ENCODE measurements at regions not wholly inside any gene's neighbourhood (a gene's known extent, or its start where the extent isn't known, plus 50 kb on each side); places are given as distances from the start of the nearest gene placed in this dataset.

- Histone ChIP-seq H3K9me3 (ENCODE audit: control insufficient read depth in 4 of 4, insufficient read depth in 3 of 4, low read length in 3 of 4) (peaks cover 0 to 10% (median 0%) of the 10 kb centered on the region in 4 donors), H3K9ac (ENCODE audit: insufficient read depth in 1 of 2, low read length in 2 of 2) (no peak overlapping the region), H3K27me3 (ENCODE audit: control insufficient read depth in 3 of 3, insufficient read depth in 3 of 3, low read length in 2 of 3) (no peaks in the 10 kb centered on the region), H3K36me3 (ENCODE audit: control insufficient read depth in 4 of 4, insufficient read depth in 4 of 4, low read length in 4 of 4) (no peaks in the 10 kb centered on the region), H3K27ac (ENCODE audit: low read depth in 1 of 2, low read length in 1 of 2) (no peak overlapping the region), H3K4me1 (ENCODE audit: control insufficient read depth in 5 of 5, insufficient read depth in 5 of 5, low read length in 5 of 5) (no peaks in the 10 kb centered on the region), H3K4me3 (no peak overlapping the region)
- ATAC-seq (ENCODE audit: insufficient read depth, low FRiP score) (no peak), DNase-seq (no peak)
- 85 to 89% methylated on average over 13 of the region's 13 CpGs for WGBS, 2 donors
- TF ChIP-seq CTCF (IDR thresholded peaks at IDR 0.05; ENCODE audit: control extremely low read depth, extremely low read depth), result no peak
These were observed 61.3 kb upstream of the EPHA6 start for GRCh38 chr3:96753124-96753523.

GRCh38 chr3:96754128-96754527 is 60.3 kb upstream of the EPHA6 start:
- no peak overlapping the region for H3K9ac ChIP-seq (ENCODE audit: insufficient read depth in 1 of 2, low read length in 2 of 2)
- ATAC-seq (ENCODE audit: insufficient read depth, low FRiP score) (no peak), DNase-seq (no peak)
- H3K4me1 ChIP-seq (ENCODE audit: control insufficient read depth in 5 of 5, insufficient read depth in 5 of 5, low read length in 5 of 5), result no peaks in the 10 kb centered on the region
- H3K9me3 ChIP-seq (ENCODE audit: control insufficient read depth in 4 of 4, insufficient read depth in 3 of 4, low read length in 3 of 4), result peaks cover 0 to 10% (median 0%) of the 10 kb centered on the region in 4 donors
- H3K27ac ChIP-seq (ENCODE audit: low read depth in 1 of 2, low read length in 1 of 2), result no peak overlapping the region
- no peak for TF ChIP-seq CTCF (IDR thresholded peaks at IDR 0.05; ENCODE audit: control extremely low read depth, extremely low read depth)
- no peaks in the 10 kb centered on the region for H3K27me3 ChIP-seq (ENCODE audit: control insufficient read depth in 3 of 3, insufficient read depth in 3 of 3, low read length in 2 of 3)
- H3K36me3 ChIP-seq (ENCODE audit: control insufficient read depth in 4 of 4, insufficient read depth in 4 of 4, low read length in 4 of 4), result no peaks in the 10 kb centered on the region
- WGBS, 2 donors, result 76 to 86% methylated on average over 5 of the region's 5 CpGs
- no peak overlapping the region for H3K4me3 ChIP-seq

- 72 to 82% methylated on average over 4 of the region's 4 CpGs for WGBS, 2 donors
- Histone ChIP-seq H3K36me3 (ENCODE audit: control insufficient read depth in 4 of 4, insufficient read depth in 4 of 4, low read length in 4 of 4) (no peaks in the 10 kb centered on the region), H3K4me3 (no peak overlapping the region), H3K4me1 (ENCODE audit: control insufficient read depth in 5 of 5, insufficient read depth in 5 of 5, low read length in 5 of 5) (no peaks in the 10 kb centered on the region), H3K27me3 (ENCODE audit: control insufficient read depth in 3 of 3, insufficient read depth in 3 of 3, low read length in 2 of 3) (no peaks in the 10 kb centered on the region), H3K27ac (ENCODE audit: low read depth in 1 of 2, low read length in 1 of 2) (no peak overlapping the region), H3K9ac (ENCODE audit: insufficient read depth in 1 of 2, low read length in 2 of 2) (no peak overlapping the region), H3K9me3 (ENCODE audit: control insufficient read depth in 4 of 4, insufficient read depth in 3 of 4, low read length in 3 of 4) (peaks cover 0 to 2% (median 0%) of the 10 kb centered on the region in 4 donors)
- no peak for TF ChIP-seq CTCF (IDR thresholded peaks at IDR 0.05; ENCODE audit: control extremely low read depth, extremely low read depth)
- ATAC-seq (ENCODE audit: insufficient read depth, low FRiP score) (no peak), DNase-seq (no peak)
These were observed 58.9 kb upstream of the EPHA6 start for GRCh38 chr3:96755519-96755918.

GRCh38 chr3:96756516-96756915 is 57.9 kb upstream of the EPHA6 start:
- Histone ChIP-seq H3K27me3 (ENCODE audit: control insufficient read depth in 3 of 3, insufficient read depth in 3 of 3, low read length in 2 of 3) (no peaks in the 10 kb centered on the region), H3K9ac (ENCODE audit: insufficient read depth in 1 of 2, low read length in 2 of 2) (no peak overlapping the region), H3K27ac (ENCODE audit: low read depth in 1 of 2, low read length in 1 of 2) (no peak overlapping the region), H3K36me3 (ENCODE audit: control insufficient read depth in 4 of 4, insufficient read depth in 4 of 4, low read length in 4 of 4) (no peaks in the 10 kb centered on the region), H3K4me1 (ENCODE audit: control insufficient read depth in 5 of 5, insufficient read depth in 5 of 5, low read length in 5 of 5) (no peaks in the 10 kb centered on the region), H3K4me3 (no peak overlapping the region), H3K9me3 (ENCODE audit: control insufficient read depth in 4 of 4, insufficient read depth in 3 of 4, low read length in 3 of 4) (no peaks in the 10 kb centered on the region)
- TF ChIP-seq CTCF (IDR thresholded peaks at IDR 0.05; ENCODE audit: control extremely low read depth, extremely low read depth), result no peak
- ATAC-seq (ENCODE audit: insufficient read depth, low FRiP score), result no peak
- DNase-seq, result no peak
- WGBS, 2 donors, result 57 to 74% methylated on average over 1 of the region's 1 CpG

All from lung (tissue), 11 donors.